HG03159 (cell line): ENCODE measurements at regions not wholly inside any gene's neighbourhood (a gene's known extent, or its start where the extent isn't known, plus 50 kb on each side); places are given as distances from the start of the nearest gene placed in this dataset.
"Not testable (repeated sequence)": the region's sequence is repeated elsewhere in the genome, so short reads cannot be mapped to it uniquely, and the experiment has no call there.

ENCODE experiments used
- ATAC-seq: cut with Tn5 transposase; IDR thresholded peaks from one replicate; pipeline ENCODE4 v1.9.1; 2021; ENCODE audit warnings: mild to moderate bottlenecking, moderate library complexity; ENCODE audit not compliant: unreplicated experiment

- no peak for ATAC-seq
Observed at GRCh38 chr12:91511795-91512420, 329.3 kb upstream of the DCN start.

GRCh38 chr12:91507754-91508153 is 325.1 kb upstream of the DCN start:
- no peak for ATAC-seq

GRCh38 chr12:91506452-91506851 is 323.8 kb upstream of the DCN start:
- ATAC-seq, result no peak

- no peak for ATAC-seq
Observed at GRCh38 chr12:91505006-91505405, 322.4 kb upstream of the DCN start.

- ATAC-seq, result no peak
Observed at GRCh38 chr12:91502208-91502607, 319.6 kb upstream of the DCN start.

GRCh38 chr12:91496337-91496736 is 313.7 kb upstream of the DCN start:
- no peak for ATAC-seq

- ATAC-seq, result no peak
Observed at GRCh38 chr12:91493308-91493707, 310.7 kb upstream of the DCN start.

GRCh38 chr12:91492648-91493047 is 310.0 kb upstream of the DCN start:
- no peak for ATAC-seq

- no peak for ATAC-seq
Observed at GRCh38 chr12:91490667-91491311, 308.2 kb upstream of the DCN start.

- ATAC-seq, result no peak
Observed at GRCh38 chr12:91483471-91483985, 300.9 kb upstream of the DCN start.

- no peak for ATAC-seq
Observed at GRCh38 chr12:91482231-91482630, 299.6 kb upstream of the DCN start.

GRCh38 chr12:91478500-91478899 is 295.9 kb upstream of the DCN start:
- no peak for ATAC-seq

GRCh38 chr12:91467686-91468085 is 285.1 kb upstream of the DCN start:
- ATAC-seq, result no peak

GRCh38 chr12:91461061-91461460 is 278.4 kb upstream of the DCN start:
- no peak for ATAC-seq

GRCh38 chr12:91460469-91460868 is 277.9 kb upstream of the DCN start:
- ATAC-seq, result no peak

- ATAC-seq, result no peak
Observed at GRCh38 chr12:91455321-91455720, 272.7 kb upstream of the DCN start.

GRCh38 chr12:91454179-91454578 is 271.6 kb upstream of the DCN start:
- ATAC-seq, result no peak

- not testable (repeated sequence) for ATAC-seq
Observed at GRCh38 chr12:91452464-91452863, 269.8 kb upstream of the DCN start.

- no peak for ATAC-seq
Observed at GRCh38 chr12:91441993-91442952, 259.7 kb upstream of the DCN start.

GRCh38 chr12:91441246-91441645 is 258.6 kb upstream of the DCN start:
- ATAC-seq, result no peak

GRCh38 chr12:91434081-91434480 is 251.5 kb upstream of the DCN start:
- no peak for ATAC-seq

- ATAC-seq, result no peak
Observed at GRCh38 chr12:91432755-91433154, 250.1 kb upstream of the DCN start.
